Peyer's patch (tissue), 4 donors: ENCODE measurements at regions not wholly inside any gene's neighbourhood (a gene's known extent, or its start where the extent isn't known, plus 50 kb on each side); places are given as distances from the start of the nearest gene placed in this dataset.

ENCODE experiments used
- DNase-seq, 3 donors: peaks; one replicate each; pipeline ENCODE4 v3.0.0-alpha.2; 2017 to 2019
- H3K27ac ChIP-seq, 4 donors: fragments of 200-600 bp; sonication (generic); one replicate each; pipeline ENCODE4 v1.5.1; 2016 to 2019
- H3K27me3 ChIP-seq, 2 donors: fragments of 200-600 bp; sonication (generic); one replicate each; pipeline ENCODE4 v1.5.1; 2019
- H3K36me3 ChIP-seq, 3 donors: fragments of 200-600 bp; sonication (generic); one replicate each; pipeline ENCODE4 v1.5.1; 2016 to 2019
- H3K4me1 ChIP-seq, 4 donors: fragments of 200-600 bp; sonication (generic); one replicate each; pipeline ENCODE4 v1.5.1; 2016 to 2019
- H3K4me3 ChIP-seq, 4 donors: fragments of 200-600 bp; sonication (generic); 1 replicate in 3 of 4; 2 replicates in 1 of 4; pipeline ENCODE4 v1.5.1; 2016 to 2019; ENCODE audit warnings: mild to moderate bottlenecking in 1 of 4
- H3K9me3 ChIP-seq, 4 donors: fragments of 200-600 bp; sonication (generic); one replicate each; pipeline ENCODE4 v1.5.1; 2016 to 2019; ENCODE audit warnings: mild to moderate bottlenecking in 1 of 4
- CTCF ChIP-seq, 6 experiments: fragments of 450-650 bp in 4 of 6; fragments of 200-600 bp in 2 of 6; sonication (generic) in 1 of 6; IDR thresholded peaks; one replicate each; pipeline ENCODE4 v1.5.1; 2017 to 2019; ENCODE audit warnings: antibody characterized with exemption in 6 of 6, mild to moderate bottlenecking in 3 of 6, moderate library complexity in 1 of 6
- POLR2A ChIP-seq, 2 donors: fragments of 450-650 bp; IDR thresholded peaks; one replicate each; pipeline ENCODE4 v1.5.1; 2017; ENCODE audit warnings: antibody characterized with exemption in 2 of 2, mild to moderate bottlenecking in 2 of 2, moderate library complexity in 2 of 2

GRCh38 chr18:73258375-73259087, 390.7 kb upstream of the NETO1 start:
- H3K36me3 ChIP-seq = no peaks in the 10 kb centered on the region
- H3K4me3 ChIP-seq = no peak overlapping the region
- no peaks in the 10 kb centered on the region for H3K27me3 ChIP-seq
- H3K9me3 ChIP-seq = no peaks in the 10 kb centered on the region
- H3K27ac ChIP-seq = no peak overlapping the region
- DNase-seq = no peak
- H3K4me1 ChIP-seq = no peaks in the 10 kb centered on the region
- TF ChIP-seq CTCF (IDR thresholded peaks at IDR 0.05) (no peak), POLR2A (IDR thresholded peaks at IDR 0.05) (no peak)

GRCh38 chr18:73254564-73254963, 386.8 kb upstream of the NETO1 start:
- Histone ChIP-seq H3K4me3 (no peak overlapping the region), H3K9me3 (peaks cover 0 to 7% (median 0%) of the 10 kb centered on the region in 4 donors), H3K27me3 (no peaks in the 10 kb centered on the region), H3K4me1 (no peaks in the 10 kb centered on the region), H3K27ac (no peak overlapping the region), H3K36me3 (no peaks in the 10 kb centered on the region)
- TF ChIP-seq POLR2A (IDR thresholded peaks at IDR 0.05) (no peak), CTCF (IDR thresholded peaks at IDR 0.05) (no peak)
- DNase-seq = no peak

- no peaks in the 10 kb centered on the region for H3K27me3 ChIP-seq
- no peak for DNase-seq
- H3K36me3 ChIP-seq = no peaks in the 10 kb centered on the region
- H3K27ac ChIP-seq = no peak overlapping the region
- H3K4me1 ChIP-seq = no peaks in the 10 kb centered on the region
- H3K9me3 ChIP-seq = peaks cover 0 to 7% (median 0%) of the 10 kb centered on the region in 4 donors
- TF ChIP-seq POLR2A (IDR thresholded peaks at IDR 0.05) (no peak), CTCF (IDR thresholded peaks at IDR 0.05) (no peak)
- no peak overlapping the region for H3K4me3 ChIP-seq
Observed at GRCh38 chr18:73249030-73249429, 381.2 kb upstream of the NETO1 start.

GRCh38 chr18:73246763-73247162, 379.0 kb upstream of the NETO1 start:
- Histone ChIP-seq H3K4me1 (no peaks in the 10 kb centered on the region), H3K36me3 (no peaks in the 10 kb centered on the region), H3K27me3 (no peaks in the 10 kb centered on the region), H3K4me3 (no peak overlapping the region), H3K27ac (no peak overlapping the region), H3K9me3 (peaks cover 0 to 4% (median 0%) of the 10 kb centered on the region in 4 donors)
- DNase-seq = no peak
- TF ChIP-seq POLR2A (IDR thresholded peaks at IDR 0.05) = no peak
- TF ChIP-seq CTCF (IDR thresholded peaks at IDR 0.05) = no peak

- peaks cover 0 to 4% (median 0%) of the 10 kb centered on the region in 4 donors for H3K9me3 ChIP-seq
- no peaks in the 10 kb centered on the region for H3K36me3 ChIP-seq
- DNase-seq = no peak
- no peak for TF ChIP-seq POLR2A (IDR thresholded peaks at IDR 0.05)
- TF ChIP-seq CTCF (IDR thresholded peaks at IDR 0.05) = no peak
- no peak overlapping the region for H3K27ac ChIP-seq
- H3K27me3 ChIP-seq = no peaks in the 10 kb centered on the region
- no peak overlapping the region for H3K4me3 ChIP-seq
- no peaks in the 10 kb centered on the region for H3K4me1 ChIP-seq
Observed at GRCh38 chr18:73245345-73245744, 377.6 kb upstream of the NETO1 start.
